Heart right ventricle (tissue), 16 donors: ENCODE measurements at regions not wholly inside any gene's neighbourhood (a gene's known extent, or its start where the extent isn't known, plus 50 kb on each side); places are given as distances from the start of the nearest gene placed in this dataset.

ENCODE experiments used
- ATAC-seq, 8 donors: fragments of 200-7000 bp; cut with Tn5 transposase; one replicate each; pipeline ENCODE4 v1.9.1; 2020; ENCODE audit warnings: mild to moderate bottlenecking in 8 of 8, moderate library complexity in 8 of 8, moderate number of reproducible peaks in 1 of 8
- DNase-seq, 2 donors: peaks; one replicate each; pipeline ENCODE4 v3.0.0-alpha.2; 2020
- H3K27ac ChIP-seq, 10 donors: fragments of 200-600 bp; sonication (generic) in 2 of 10; one replicate each; pipeline versions ENCODE4 v1.5.0 to v1.8.0; 2020 to 2022; ENCODE audit warnings: mild to moderate bottlenecking in 3 of 10
- H3K27me3 ChIP-seq, 7 donors: fragments of 200-600 bp; one replicate each; pipeline ENCODE4 v1.8.0; 2021 to 2022; ENCODE audit warnings: mild to moderate bottlenecking in 2 of 7
- H3K36me3 ChIP-seq, 9 donors: fragments of 200-600 bp; sonication (generic) in 1 of 9; one replicate each; pipeline versions ENCODE4 v1.5.0 to v1.8.0; 2020 to 2022; ENCODE audit warnings: mild to moderate bottlenecking in 2 of 9
- H3K4me1 ChIP-seq, 9 donors: fragments of 200-600 bp; sonication (generic) in 1 of 9; one replicate each; pipeline versions ENCODE4 v1.5.0 to v1.8.0; 2020 to 2022; ENCODE audit warnings: mild to moderate bottlenecking in 4 of 9
- H3K4me3 ChIP-seq, 10 donors: fragments of 200-600 bp; sonication (generic) in 2 of 10; one replicate each; pipeline versions ENCODE4 v1.5.0 to v1.8.0; 2020 to 2022; ENCODE audit warnings: mild to moderate bottlenecking in 7 of 10, moderate library complexity in 2 of 10
- H3K9me3 ChIP-seq, 11 donors: fragments of 200-600 bp in 10 of 11; sonication (generic) in 2 of 11; one replicate each; pipeline versions ENCODE4 v1.5.0 to v1.8.0; 2013 to 2022; ENCODE audit warnings: mild to moderate bottlenecking in 2 of 11, control low read depth in 1 of 11, moderate library complexity in 1 of 11
- CTCF ChIP-seq, 9 donors: fragments of 200-600 bp; sonication (generic) in 2 of 9; IDR thresholded peaks; one replicate each; pipeline versions ENCODE4 v1.5.0 to v1.8.0; 2021 to 2022; ENCODE audit warnings: antibody characterized with exemption in 9 of 9, mild to moderate bottlenecking in 5 of 9, moderate library complexity in 1 of 9
- WGBS, 2 donors: extraction: QIAGEN DNeasy Blood & Tissue Kit; methylation state at CpG; one replicate each; pipeline ENCODE4 v1.1.7; 2013; ENCODE audit warnings: inconsistent platforms in 1 of 2; 5-methylcytosine and 5-hydroxymethylcytosine counted together
- intact Hi-C, 10 donors: fragments of 100-400 bp; cut with DNase I; formaldehyde crosslinking; loops; one replicate each; pipeline versions ENCODE4 v1.11.1 to v1.14.2; 2022
- donor health status: Arrhythmogenic right ventricular cardiomyopathy.
- donor health status: ischemic (EF 13 %, LVEDD 7.1; RV severe dilation, severe dysfunction).
- donor health status: healthy with polysubstance abuse.
- donor health status: DM: no; HTN: yes; CAD: no.
- donor health status: DM: no; HTN: no; CAD: no.
- donor health status: ischemic (EF 25% LVEDD 6.9; RV normal size, moderate dysfunction).
- donor health status: ischemic (EF 25% LVEDD 5.7; RV mildly dilated, moderate dysfunction).
- donor health status: healthy.
- donor health status: DM: yes; HTN: yes; CAD: no.
- donor health status: Ischemic cardiomyopathy.
- donor health status: ischemic (EF 35%, LVEDD 5.7; RV mildly dilated, moderate dysfunction).
- donor health status: nonischemic (EF 11% LVEDD 7.7; RV severe dilation, severe dysfunction).
- donor health status: DM: yes; HTN: yes; CAD: no.
- donor health status: PGD.
- donor health status: ischemic (EF 29% LVEDD 5.4; RV normal size, mild dysfunction).
- donor health status: nonischemic (EF 23%, LVEDD 6.1; RV moderate dilation, normal function).

DNA sequence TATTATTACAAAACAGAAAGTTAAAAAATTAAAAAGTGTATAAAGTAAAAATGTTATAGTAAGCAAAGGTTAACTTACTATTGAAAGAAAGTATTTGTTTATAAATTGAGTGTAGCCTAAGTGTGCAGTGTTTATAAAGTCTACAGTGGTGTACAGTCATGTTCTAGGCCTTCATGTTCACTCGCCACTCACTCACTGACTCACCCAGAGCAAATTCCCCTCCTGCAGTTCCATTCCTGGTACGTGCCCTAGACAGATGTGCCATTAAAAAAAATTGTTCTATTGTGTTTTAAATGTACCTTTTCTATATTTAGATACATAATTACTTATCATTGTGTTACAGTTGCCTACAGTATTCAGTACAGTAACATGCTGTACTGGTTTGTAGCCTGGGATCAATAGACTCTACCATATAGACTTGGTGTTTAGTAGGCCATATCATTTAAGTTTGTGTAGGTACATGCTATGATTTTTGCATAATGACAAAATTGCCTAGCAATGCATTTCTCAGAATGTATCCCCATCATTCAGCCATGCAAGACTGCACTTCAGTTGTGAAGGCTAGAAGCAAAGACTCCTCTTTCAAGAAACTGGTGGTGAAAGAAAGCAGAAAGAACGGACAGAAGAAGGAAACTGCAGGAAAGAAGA is 100.6 kb downstream of the DACT1 start:
- H3K4me3 ChIP-seq: no peak overlapping the region
- no peak for TF ChIP-seq CTCF (IDR thresholded peaks at IDR 0.05)
- H3K4me1 ChIP-seq: peaks cover 0 to 22% (median 0%) of the 10 kb centered on the region in 9 donors
- intact Hi-C loops: no loop called here
- ATAC-seq: no peak
- DNase-seq: no peak
- H3K27ac ChIP-seq: no peak overlapping the region
- no peaks in the 10 kb centered on the region for H3K9me3 ChIP-seq
- WGBS, 2 donors: 56 to 89% methylated on average over 3 of the region's 3 CpGs
- peaks cover 0 to 3% (median 0%) of the 10 kb centered on the region in 7 donors for H3K27me3 ChIP-seq
- no peaks in the 10 kb centered on the region for H3K36me3 ChIP-seq

GRCh38 chr14:58738876-58739275 is 101.1 kb downstream of the DACT1 start:
- Histone ChIP-seq H3K27ac (no peak overlapping the region), H3K9me3 (no peaks in the 10 kb centered on the region), H3K4me3 (no peak overlapping the region), H3K27me3 (peaks cover 0 to 2% (median 0%) of the 10 kb centered on the region in 7 donors), H3K36me3 (no peaks in the 10 kb centered on the region), H3K4me1 (peaks cover 0 to 22% (median 0%) of the 10 kb centered on the region in 9 donors)
- WGBS, 2 donors: 77 to 84% methylated on average over 2 of the region's 2 CpGs
- no peak for TF ChIP-seq CTCF (IDR thresholded peaks at IDR 0.05)
- intact Hi-C loops: no loop called here
- DNase-seq (no peak), ATAC-seq (no peak)

GRCh38 chr14:58739674-58740073 is 101.9 kb downstream of the DACT1 start:
- Histone ChIP-seq H3K27ac (no peak overlapping the region), H3K36me3 (no peaks in the 10 kb centered on the region), H3K4me1 (peaks cover 0 to 22% (median 0%) of the 10 kb centered on the region in 9 donors), H3K27me3 (peaks cover 0 to 2% (median 0%) of the 10 kb centered on the region in 7 donors), H3K4me3 (no peak overlapping the region), H3K9me3 (no peaks in the 10 kb centered on the region)
- intact Hi-C loops: no loop called here
- 89 to 90% methylated on average over 3 of the region's 3 CpGs for WGBS, 2 donors
- TF ChIP-seq CTCF (IDR thresholded peaks at IDR 0.05): no peak
- no peak for ATAC-seq
- DNase-seq: no peak

DNA sequence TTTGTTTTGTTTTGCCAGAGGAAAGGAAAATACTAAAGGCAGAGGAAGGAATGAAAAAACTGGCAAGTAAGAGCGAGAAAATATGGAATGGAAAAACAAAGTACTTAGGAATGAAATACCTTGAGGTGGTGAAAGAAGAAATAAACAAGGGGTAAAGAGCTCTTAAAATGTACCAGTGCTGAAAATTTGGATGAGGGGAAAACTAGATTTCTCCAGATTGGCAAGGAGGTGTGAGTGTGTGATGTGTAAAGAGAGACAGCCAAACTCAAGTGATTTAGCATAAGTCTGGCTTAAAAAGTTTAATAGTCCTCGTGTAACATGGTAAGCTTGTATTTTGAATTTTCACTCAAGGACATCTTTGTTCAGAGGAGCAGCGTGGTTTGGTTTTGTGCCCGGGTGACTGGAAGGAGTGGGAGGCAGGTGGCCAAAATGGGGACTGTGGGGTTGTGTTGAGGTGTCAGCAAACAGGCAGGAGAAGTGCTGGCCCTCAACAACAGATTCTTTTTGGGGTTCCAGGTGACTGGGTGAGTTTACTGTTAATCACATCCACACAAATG is 102.7 kb downstream of the DACT1 start:
- Histone ChIP-seq H3K36me3 (no peaks in the 10 kb centered on the region), H3K27me3 (peaks cover 0 to 2% (median 0%) of the 10 kb centered on the region in 7 donors), H3K9me3 (no peaks in the 10 kb centered on the region), H3K27ac (no peak overlapping the region), H3K4me3 (no peak overlapping the region), H3K4me1 (peaks cover 0 to 16% (median 0%) of the 10 kb centered on the region in 9 donors)
- WGBS, 2 donors: 67 to 72% methylated on average over 4 of the region's 4 CpGs
- no peak for TF ChIP-seq CTCF (IDR thresholded peaks at IDR 0.05)
- intact Hi-C loops: no loop called here
- DNase-seq: no peak
- ATAC-seq: no peak
